Neural cell (in vitro differentiated cells): ENCODE measurements at regions not wholly inside any gene's neighbourhood (a gene's known extent, or its start where the extent isn't known, plus 50 kb on each side); places are given as distances from the start of the nearest gene placed in this dataset.

Experiments used
- H2AFZ ChIP-seq: fragments of 200-600, 300-800 bp; sonication (generic), shearing (Covaris generic); 2 replicates; pipeline ENCODE4 v1.6.0; 2014; ENCODE audit warnings: low read depth, mild to moderate bottlenecking, antibody characterized with exemption, low read length, moderate library complexity
- H3F3A ChIP-seq: fragments of 200-600 bp; shearing (Covaris generic); 2 replicates; pipeline ENCODE4 v1.6.1; 2016; ENCODE audit warnings: mild to moderate bottlenecking, moderate library complexity, mixed read lengths, antibody characterized with exemption, low read length; ENCODE audit not compliant: insufficient read depth, poor library complexity, severe bottlenecking
- H3K27ac ChIP-seq: fragments of 200-600, 300-800 bp; sonication (generic), shearing (Covaris generic); 2 replicates; pipeline ENCODE4 v1.5.1; 2014; ENCODE audit warnings: mild to moderate bottlenecking, low read length, moderate library complexity
- H3K27me3 ChIP-seq: fragments of 300-800, 200-600 bp; sonication (generic), shearing (Covaris generic); 2 replicates; pipeline ENCODE4 v1.6.0; 2014; ENCODE audit warnings: mild to moderate bottlenecking, low read depth, low read length, moderate library complexity; ENCODE audit not compliant: insufficient read depth
- H3K36me3 ChIP-seq: fragments of 300-800, 200-600 bp; sonication (generic), shearing (Covaris generic); 2 replicates; pipeline ENCODE4 v1.5.1; 2014; ENCODE audit warnings: mild to moderate bottlenecking, antibody characterized with exemption, low read length, moderate library complexity; ENCODE audit not compliant: insufficient read depth
- H3K4me2 ChIP-seq: fragments of 300-800, 200-600 bp; sonication (generic), shearing (Covaris generic); 2 replicates; pipeline ENCODE4 v1.6.0; 2014; ENCODE audit warnings: mild to moderate bottlenecking, low read length
- H3K4me3 ChIP-seq: fragments of 300-800, 200-600 bp; sonication (generic), shearing (Covaris generic); 2 replicates; pipeline ENCODE4 v1.5.1; 2014; ENCODE audit warnings: mild to moderate bottlenecking, low read length, moderate library complexity
- H3K79me2 ChIP-seq: fragments of 200-600 bp; shearing (Covaris generic); replicated peaks from 2 replicates; pipeline ENCODE4 v1.6.0; 2014; ENCODE audit warnings: mild to moderate bottlenecking, low read length, moderate library complexity; ENCODE audit not compliant: insufficient read depth
- H3K9ac ChIP-seq: fragments of 300-800, 200-600 bp; sonication (generic), shearing (Covaris generic); 2 replicates; pipeline ENCODE4 v1.6.1; 2016; ENCODE audit warnings: mild to moderate bottlenecking, low read length, mixed read lengths
- H3K9me2 ChIP-seq: fragments of 200-600 bp; shearing (Covaris generic); 2 replicates; pipeline ENCODE4 v1.6.1; 2016; ENCODE audit warnings: mild to moderate bottlenecking, low read length, mixed read lengths; ENCODE audit not compliant: insufficient read depth
- H3K9me3 ChIP-seq: fragments of 200-600, 300-800 bp; sonication (generic), shearing (Covaris generic); 2 replicates; pipeline ENCODE4 v1.6.1; 2016; ENCODE audit warnings: mild to moderate bottlenecking, mixed run types, low read length, moderate library complexity, mixed read lengths
- H4K20me1 ChIP-seq: fragments of 200-600 bp; shearing (Covaris generic); 2 replicates; pipeline ENCODE4 v1.6.1; 2016; ENCODE audit warnings: mild to moderate bottlenecking, mixed run types; ENCODE audit not compliant: insufficient read depth
- EP300 ChIP-seq: fragments of 450-650 bp; conservative IDR thresholded peaks from 2 replicates; pipeline ENCODE4 v1.6.1; 2014; ENCODE audit warnings: antibody characterized with exemption, mild to moderate bottlenecking, moderate library complexity; ENCODE audit not compliant: poor library complexity, severe bottlenecking
- EZH2 ChIP-seq: fragments of 200-600, 300-800 bp; shearing (Covaris generic), sonication (generic); IDR thresholded peaks from 2 replicates; pipeline ENCODE4 v1.6.1; 2014; ENCODE audit warnings: antibody characterized with exemption, low read length, borderline replicate concordance, mild to moderate bottlenecking; ENCODE audit not compliant: insufficient read depth, poor library complexity, severe bottlenecking
- MXI1 ChIP-seq: fragments of 450-650 bp; conservative IDR thresholded peaks from 2 replicates; pipeline ENCODE4 v1.6.1; 2014; ENCODE audit warnings: antibody characterized with exemption, mild to moderate bottlenecking; ENCODE audit not compliant: poor library complexity, severe bottlenecking
- POLR2AphosphoS5 ChIP-seq: IDR thresholded peaks from 2 replicates; pipeline ENCODE4 v1.6.1; 2012
- RAD21 ChIP-seq: fragments of 450-650 bp; conservative IDR thresholded peaks from 2 replicates; pipeline ENCODE4 v1.6.1; 2014; ENCODE audit warnings: antibody characterized with exemption, mild to moderate bottlenecking, moderate library complexity
- SMC3 ChIP-seq: fragments of 450-650 bp; conservative IDR thresholded peaks from 2 replicates; pipeline ENCODE4 v1.6.1; 2014; ENCODE audit warnings: antibody characterized with exemption, mild to moderate bottlenecking, moderate library complexity; ENCODE audit not compliant: poor library complexity
- TAF1 ChIP-seq: IDR thresholded peaks from 2 replicates; pipeline ENCODE4 v1.6.1; 2012; ENCODE audit warnings: low read depth
- TF ChIP-seq, protein P1 (sequence below): fragments of 450-650 bp; IDR thresholded peaks from 2 replicates; pipeline ENCODE4 v1.5.1; 2014; ENCODE audit warnings: antibody characterized with exemption, mild to moderate bottlenecking, moderate library complexity; ENCODE audit not compliant: poor library complexity, severe bottlenecking
- TF ChIP-seq, protein P2 (sequence below): IDR thresholded peaks from 2 replicates; pipeline ENCODE4 v1.6.1; 2012; ENCODE audit warnings: borderline replicate concordance

GRCh38 chr1:14071581-14071980 is 371.6 kb downstream of the PRDM2 start:
- no peaks in the 10 kb centered on the region for H3K36me3 ChIP-seq
- TF ChIP-seq MXI1 (no peak), POLR2AphosphoS5 (no peak), EZH2 (no peak), SMC3 (no peak), EP300 (no peak), RAD21 (no peak), TAF1 (no peak)
- TF ChIP-seq, protein P1, sequence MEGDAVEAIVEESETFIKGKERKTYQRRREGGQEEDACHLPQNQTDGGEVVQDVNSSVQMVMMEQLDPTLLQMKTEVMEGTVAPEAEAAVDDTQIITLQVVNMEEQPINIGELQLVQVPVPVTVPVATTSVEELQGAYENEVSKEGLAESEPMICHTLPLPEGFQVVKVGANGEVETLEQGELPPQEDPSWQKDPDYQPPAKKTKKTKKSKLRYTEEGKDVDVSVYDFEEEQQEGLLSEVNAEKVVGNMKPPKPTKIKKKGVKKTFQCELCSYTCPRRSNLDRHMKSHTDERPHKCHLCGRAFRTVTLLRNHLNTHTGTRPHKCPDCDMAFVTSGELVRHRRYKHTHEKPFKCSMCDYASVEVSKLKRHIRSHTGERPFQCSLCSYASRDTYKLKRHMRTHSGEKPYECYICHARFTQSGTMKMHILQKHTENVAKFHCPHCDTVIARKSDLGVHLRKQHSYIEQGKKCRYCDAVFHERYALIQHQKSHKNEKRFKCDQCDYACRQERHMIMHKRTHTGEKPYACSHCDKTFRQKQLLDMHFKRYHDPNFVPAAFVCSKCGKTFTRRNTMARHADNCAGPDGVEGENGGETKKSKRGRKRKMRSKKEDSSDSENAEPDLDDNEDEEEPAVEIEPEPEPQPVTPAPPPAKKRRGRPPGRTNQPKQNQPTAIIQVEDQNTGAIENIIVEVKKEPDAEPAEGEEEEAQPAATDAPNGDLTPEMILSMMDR = no peak
- TF ChIP-seq, protein P2, sequence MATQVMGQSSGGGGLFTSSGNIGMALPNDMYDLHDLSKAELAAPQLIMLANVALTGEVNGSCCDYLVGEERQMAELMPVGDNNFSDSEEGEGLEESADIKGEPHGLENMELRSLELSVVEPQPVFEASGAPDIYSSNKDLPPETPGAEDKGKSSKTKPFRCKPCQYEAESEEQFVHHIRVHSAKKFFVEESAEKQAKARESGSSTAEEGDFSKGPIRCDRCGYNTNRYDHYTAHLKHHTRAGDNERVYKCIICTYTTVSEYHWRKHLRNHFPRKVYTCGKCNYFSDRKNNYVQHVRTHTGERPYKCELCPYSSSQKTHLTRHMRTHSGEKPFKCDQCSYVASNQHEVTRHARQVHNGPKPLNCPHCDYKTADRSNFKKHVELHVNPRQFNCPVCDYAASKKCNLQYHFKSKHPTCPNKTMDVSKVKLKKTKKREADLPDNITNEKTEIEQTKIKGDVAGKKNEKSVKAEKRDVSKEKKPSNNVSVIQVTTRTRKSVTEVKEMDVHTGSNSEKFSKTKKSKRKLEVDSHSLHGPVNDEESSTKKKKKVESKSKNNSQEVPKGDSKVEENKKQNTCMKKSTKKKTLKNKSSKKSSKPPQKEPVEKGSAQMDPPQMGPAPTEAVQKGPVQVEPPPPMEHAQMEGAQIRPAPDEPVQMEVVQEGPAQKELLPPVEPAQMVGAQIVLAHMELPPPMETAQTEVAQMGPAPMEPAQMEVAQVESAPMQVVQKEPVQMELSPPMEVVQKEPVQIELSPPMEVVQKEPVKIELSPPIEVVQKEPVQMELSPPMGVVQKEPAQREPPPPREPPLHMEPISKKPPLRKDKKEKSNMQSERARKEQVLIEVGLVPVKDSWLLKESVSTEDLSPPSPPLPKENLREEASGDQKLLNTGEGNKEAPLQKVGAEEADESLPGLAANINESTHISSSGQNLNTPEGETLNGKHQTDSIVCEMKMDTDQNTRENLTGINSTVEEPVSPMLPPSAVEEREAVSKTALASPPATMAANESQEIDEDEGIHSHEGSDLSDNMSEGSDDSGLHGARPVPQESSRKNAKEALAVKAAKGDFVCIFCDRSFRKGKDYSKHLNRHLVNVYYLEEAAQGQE = no peak
- H3K27ac ChIP-seq = no peak overlapping the region
- H3K4me3 ChIP-seq = no peak overlapping the region
- no peaks in the 10 kb centered on the region for H3K27me3 ChIP-seq
- no peaks in the 10 kb centered on the region for H3F3A ChIP-seq
- no peaks in the 10 kb centered on the region for H4K20me1 ChIP-seq
- H3K9me3 ChIP-seq = no peaks in the 10 kb centered on the region
- no peak overlapping the region for H3K4me2 ChIP-seq
- H3K9ac ChIP-seq = no peak overlapping the region
- no peak overlapping the region for H2AFZ ChIP-seq
- no peaks in the 10 kb centered on the region for H3K79me2 ChIP-seq
- H3K9me2 ChIP-seq = no peaks in the 10 kb centered on the region

- Histone ChIP-seq H3K79me2 (no peaks in the 10 kb centered on the region), H3K4me2 (no peak overlapping the region), H3K9me2 (no peaks in the 10 kb centered on the region), H2AFZ (no peak overlapping the region), H3K9me3 (no peaks in the 10 kb centered on the region), H3K4me3 (no peak overlapping the region), H3K27ac (no peak overlapping the region), H3F3A (no peaks in the 10 kb centered on the region), H3K36me3 (no peaks in the 10 kb centered on the region), H3K27me3 (no peaks in the 10 kb centered on the region), H4K20me1 (no peaks in the 10 kb centered on the region), H3K9ac (no peak overlapping the region)
- no peak for TF ChIP-seq TAF1
- TF ChIP-seq, protein P1 = no peak
- TF ChIP-seq EP300 = peak; percentile 78
- no peak for TF ChIP-seq RAD21
- TF ChIP-seq, protein P2 = no peak
- no peak for TF ChIP-seq SMC3
- TF ChIP-seq EZH2 = no peak
- no peak for TF ChIP-seq MXI1
- peak; percentile 86 for TF ChIP-seq POLR2AphosphoS5
Measured at GRCh38 chr1:14080653-14081052, 380.7 kb downstream of the PRDM2 start.
